NCI-H1694 treated with DMSO at 0.1 percent for 48 hours (cell line): ENCODE measurements at regions not wholly inside any gene's neighbourhood (a gene's known extent, or its start where the extent isn't known, plus 50 kb on each side); places are given as distances from the start of the nearest gene placed in this dataset.
"Not testable (repeated sequence)": the region's sequence is repeated elsewhere in the genome, so short reads cannot be mapped to it uniquely, and the experiment has no call there.

Experiments used
- DNase-seq: peaks from one replicate; lab custom pipeline; 2025; lab: John Stamatoyannopoulos, UW

- no peak for DNase-seq
These were observed 182.8 kb upstream of the SMIM30 start for GRCh38 chr7:113301141-113301540.

GRCh38 chr7:113299748-113300147 is 181.4 kb upstream of the SMIM30 start:
- DNase-seq: no peak

GRCh38 chr7:113298501-113298900 is 180.1 kb upstream of the SMIM30 start:
- DNase-seq: no peak

- no peak for DNase-seq
These were observed 176.4 kb upstream of the SMIM30 start for GRCh38 chr7:113294750-113295149.

- no peak for DNase-seq
These were observed 173.8 kb upstream of the SMIM30 start for GRCh38 chr7:113292105-113292504.

DNA sequence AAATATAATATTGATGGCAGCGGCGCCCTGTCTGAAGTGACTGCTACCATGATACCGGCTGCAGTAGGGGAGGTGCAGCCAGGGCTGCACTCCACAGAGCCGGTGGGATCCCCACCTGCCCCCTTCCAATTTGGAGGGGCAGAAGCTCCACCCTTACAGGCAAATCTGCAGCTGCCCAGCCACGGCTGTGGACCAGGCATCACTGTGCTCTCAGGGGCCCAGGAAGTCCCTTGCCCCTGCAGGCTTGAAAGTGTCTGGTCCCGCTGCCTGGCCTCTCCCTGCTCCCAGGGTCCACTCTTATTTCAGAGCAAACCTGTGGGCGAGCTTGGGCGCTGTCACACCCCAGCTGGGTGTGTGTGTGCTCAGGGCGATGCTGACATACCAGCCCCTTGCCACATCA is 172.7 kb upstream of the SMIM30 start:
- DNase-seq: no peak

GRCh38 chr7:113289140-113289740 is 170.9 kb upstream of the SMIM30 start:
- DNase-seq: no peak

DNA sequence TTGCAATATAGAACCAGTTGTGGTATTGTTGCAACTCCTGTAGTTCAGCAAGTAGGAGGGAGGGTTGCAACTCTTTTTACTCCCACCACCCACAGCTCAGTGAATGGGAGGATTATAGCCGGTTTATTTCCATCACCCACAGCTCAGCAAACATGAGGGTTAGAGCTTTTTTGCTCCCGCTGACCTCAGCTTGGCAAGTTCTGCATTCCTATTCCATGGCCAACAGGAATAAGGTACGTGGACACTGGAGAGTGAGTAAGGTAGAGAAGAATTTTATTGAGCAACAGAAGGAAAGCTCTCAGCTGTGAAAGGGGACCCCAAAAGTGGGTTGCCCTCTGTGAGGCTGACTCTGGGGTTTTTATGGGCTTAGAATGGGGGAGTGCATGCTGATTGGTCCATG is 167.1 kb upstream of the SMIM30 start:
- DNase-seq: no peak

DNA sequence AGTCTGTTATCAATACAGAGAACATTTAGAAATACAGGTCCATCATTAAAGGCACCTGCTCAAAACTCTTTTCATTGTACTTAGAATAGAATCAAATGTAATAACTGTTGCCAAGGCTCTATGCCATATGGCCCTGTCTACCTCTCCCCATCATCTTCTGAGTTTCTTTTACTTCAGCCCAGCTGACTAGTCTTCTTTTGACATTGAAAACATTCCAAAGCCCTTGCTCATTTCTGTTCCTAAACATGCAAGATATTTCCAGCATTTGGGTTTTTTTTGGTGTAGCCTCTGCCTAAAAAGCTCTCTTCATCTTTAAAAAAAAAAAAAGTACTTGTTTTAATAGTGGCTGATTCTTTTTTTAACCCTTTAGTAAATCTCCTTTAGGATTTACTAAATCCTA is 165.5 kb upstream of the SMIM30 start:
- no peak for DNase-seq

GRCh38 chr7:113282875-113283274 is 164.5 kb upstream of the SMIM30 start:
- no peak for DNase-seq

DNA sequence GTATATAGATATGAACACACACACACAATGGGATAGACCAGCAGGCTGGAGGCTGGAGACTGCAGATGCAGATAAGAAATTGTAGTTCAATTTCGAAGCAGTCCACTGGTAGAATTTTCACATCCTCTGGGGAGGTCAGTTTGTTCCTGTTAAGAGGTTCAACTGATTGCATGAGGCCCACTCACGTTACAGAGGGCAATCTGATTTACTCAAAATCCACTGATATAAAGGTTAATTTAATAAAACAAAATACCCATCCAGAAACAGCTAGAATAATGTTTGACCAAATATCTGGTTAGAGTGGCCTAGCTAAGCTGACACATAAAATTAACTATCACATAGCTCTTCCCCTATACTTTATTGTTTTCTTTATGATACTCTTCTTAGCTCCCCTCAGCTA is 162.9 kb upstream of the SMIM30 start:
- DNase-seq: no peak

- no peak for DNase-seq
These were observed 160.9 kb upstream of the SMIM30 start for GRCh38 chr7:113279256-113279655.

DNA sequence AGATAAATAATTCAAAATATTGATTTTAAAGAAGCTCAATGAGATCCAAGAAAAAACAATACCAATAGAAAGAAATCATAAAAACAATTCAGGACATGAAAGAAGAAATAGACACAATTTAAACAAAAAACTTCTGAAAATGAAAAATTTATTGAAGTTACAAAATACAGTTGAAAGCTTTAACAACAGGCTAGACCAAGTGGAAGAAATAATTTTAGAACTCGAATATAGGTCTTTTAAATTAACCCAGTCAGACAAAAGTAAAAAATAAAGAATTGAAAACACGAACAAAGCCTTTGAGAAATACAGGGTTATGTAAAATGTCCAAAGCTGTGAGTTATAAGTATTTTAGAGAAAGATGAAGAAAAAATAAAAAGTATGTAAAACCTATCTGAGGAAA is 152.4 kb upstream of the SMIM30 start:
- DNase-seq: no peak

GRCh38 chr7:113269592-113269991 is 151.2 kb upstream of the SMIM30 start:
- not testable (repeated sequence) for DNase-seq

DNA sequence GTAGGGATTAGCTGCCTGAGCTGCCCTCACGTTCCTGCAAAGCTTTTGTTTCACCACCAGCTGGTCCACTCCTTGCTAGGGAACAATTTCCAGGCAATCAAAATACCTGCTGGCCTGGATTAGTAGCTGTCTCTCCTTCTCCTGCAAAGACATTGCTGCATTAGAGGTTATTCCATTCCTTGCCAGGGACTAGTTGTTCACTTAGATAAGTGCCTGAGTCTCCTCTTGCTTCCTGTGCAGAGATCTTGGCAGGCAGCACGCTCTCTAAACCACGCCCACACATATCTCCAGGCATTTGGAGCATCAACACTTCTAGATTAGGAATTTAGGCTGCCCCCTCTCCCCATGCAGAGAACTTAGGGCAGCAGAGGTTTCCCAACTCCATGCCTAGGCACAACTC is 150.4 kb upstream of the SMIM30 start:
- no peak for DNase-seq

GRCh38 chr7:113267885-113268284 is 149.5 kb upstream of the SMIM30 start:
- no peak for DNase-seq

DNA sequence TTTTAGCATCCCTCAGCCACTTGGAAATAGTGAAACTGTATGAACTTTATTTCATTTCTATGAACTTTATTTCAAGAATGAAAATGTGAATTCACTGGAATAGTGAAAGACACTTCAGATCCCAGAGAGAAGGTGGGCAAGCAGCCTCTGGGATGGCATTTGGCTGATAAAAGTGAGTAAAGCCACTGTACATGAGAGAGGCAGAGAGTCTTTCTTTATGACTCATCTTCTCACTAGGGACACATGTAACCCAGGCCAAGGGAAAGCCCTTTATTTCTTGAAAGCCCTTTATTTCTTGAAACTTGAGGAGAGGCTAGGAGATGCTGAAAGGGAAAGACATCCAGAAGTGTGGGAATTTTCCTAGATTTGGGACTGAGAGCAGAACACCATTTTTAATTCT is 148.9 kb upstream of the SMIM30 start:
- DNase-seq: no peak

- no peak for DNase-seq
These were observed 145.4 kb upstream of the SMIM30 start for GRCh38 chr7:113263749-113264148.

DNA sequence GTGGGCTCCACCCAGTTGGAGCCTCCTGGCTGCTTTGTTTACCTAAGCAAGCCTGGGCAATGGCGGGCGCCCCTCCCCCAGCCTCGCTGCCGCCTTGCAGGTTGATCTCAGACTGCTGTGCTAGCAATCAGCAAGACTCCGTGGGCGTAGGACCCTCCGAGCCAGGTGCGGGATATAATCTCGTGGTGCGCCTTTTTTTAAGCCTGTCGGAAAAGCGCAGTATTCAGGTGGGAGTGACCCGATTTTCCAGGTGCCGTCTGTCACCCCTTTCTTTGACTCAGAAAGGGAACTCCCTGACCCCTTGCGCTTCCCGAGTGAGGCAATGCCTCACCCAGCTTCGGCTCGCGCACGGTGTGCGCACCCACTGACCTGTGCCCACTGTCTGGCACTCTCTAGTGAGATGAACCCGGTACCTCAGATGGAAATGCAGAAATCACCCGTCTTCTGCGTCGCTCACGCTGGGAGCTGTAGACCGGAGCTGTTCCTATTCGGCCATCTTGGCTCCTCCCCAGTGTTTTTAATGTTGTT is 144.9 kb upstream of the SMIM30 start:
- DNase-seq: not testable (repeated sequence)

- DNase-seq: no peak
These were observed 138.7 kb upstream of the SMIM30 start for GRCh38 chr7:113256883-113257531.

- no peak for DNase-seq
These were observed 128.8 kb upstream of the SMIM30 start for GRCh38 chr7:113247198-113247597.

GRCh38 chr7:113246738-113247137 is 128.4 kb upstream of the SMIM30 start:
- DNase-seq: no peak

DNA sequence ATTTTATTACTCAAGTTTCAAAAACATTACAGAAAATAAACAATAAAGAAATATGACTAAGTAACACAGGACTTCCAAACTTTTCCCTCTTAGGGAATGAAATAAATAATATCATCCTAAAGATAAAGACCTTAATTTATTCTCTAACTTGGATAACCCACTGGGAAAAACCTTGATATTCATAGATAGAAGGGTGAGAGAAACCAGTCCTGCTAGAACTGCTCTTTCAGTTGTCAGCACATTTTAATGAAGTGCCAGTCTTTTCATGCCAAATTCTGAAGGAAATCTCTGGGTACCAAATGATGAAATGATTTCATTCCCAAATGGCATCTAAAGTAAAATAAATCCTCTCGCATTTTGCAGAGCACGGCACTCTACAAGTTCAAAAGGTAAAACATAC is 114.5 kb upstream of the SMIM30 start:
- no peak for DNase-seq

- DNase-seq: no peak
These were observed 112.3 kb upstream of the SMIM30 start for GRCh38 chr7:113230691-113231090.
